HuH-7 (cell line): ENCODE measurements at regions not wholly inside any gene's neighbourhood (a gene's known extent, or its start where the extent isn't known, plus 50 kb on each side); places are given as distances from the start of the nearest gene placed in this dataset.

ENCODE experiments used
- DNase-seq: peaks from one replicate; pipeline ENCODE4 v3.0.0; 2011; ENCODE audit warnings: low spot score

DNA sequence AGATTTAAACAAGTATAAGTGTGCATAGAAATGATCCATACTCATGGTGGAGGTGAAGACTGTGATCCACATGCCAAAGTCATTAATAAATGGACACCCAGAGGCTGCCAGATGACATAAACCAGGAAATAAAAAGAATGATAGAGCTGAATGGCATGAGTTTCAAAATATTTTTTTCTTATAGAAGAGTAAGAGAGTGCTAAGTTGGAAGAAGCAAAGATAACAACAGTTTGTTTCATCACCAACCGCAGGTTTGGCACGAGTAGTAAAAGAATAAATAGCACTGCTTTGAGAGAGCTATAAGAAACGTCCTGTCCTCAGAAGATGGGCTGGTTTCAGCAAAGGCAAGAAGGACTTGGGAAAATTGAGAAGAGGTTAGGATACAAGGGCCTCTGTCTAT, 246.9 kb downstream of the UBE3D start:
- DNase-seq, result no peak

DNA sequence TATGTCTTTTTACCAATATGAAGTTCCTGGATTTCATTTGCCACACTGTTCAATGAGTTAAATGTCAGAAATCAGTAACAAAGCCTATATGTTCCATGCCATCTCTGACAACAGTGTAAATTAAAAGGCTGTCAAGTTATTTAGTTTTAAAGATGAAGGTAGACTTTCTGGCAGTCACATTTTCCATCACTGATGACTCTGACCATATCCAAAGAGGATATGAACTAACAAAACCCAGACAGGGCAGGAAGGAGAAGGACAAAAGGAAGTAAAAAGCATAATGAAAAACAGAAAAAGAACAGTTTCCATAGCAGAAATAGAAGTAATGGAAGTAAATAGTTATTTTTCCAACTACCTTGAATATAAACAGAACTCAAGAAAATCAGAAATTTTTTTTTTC, 242.3 kb downstream of the UBE3D start:
- DNase-seq, result no peak

DNA sequence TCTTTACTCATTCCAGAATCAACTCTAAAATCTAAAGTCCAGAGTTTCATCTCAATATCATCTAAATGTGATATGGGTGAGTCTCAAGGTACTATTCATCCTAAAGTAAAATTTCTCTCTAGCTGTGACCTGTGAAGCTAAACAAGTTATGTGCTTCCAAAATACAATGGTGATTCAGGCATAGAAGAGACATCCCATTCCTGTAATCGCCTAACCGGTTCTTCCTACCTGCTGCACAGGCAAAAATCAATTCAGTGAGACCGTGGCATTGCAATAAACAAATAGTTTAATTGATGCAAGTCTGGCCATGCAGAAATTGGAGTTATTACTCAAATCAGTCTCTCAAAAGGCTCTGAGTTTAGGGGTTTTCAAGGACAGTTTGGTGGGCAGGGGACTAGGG, 232.8 kb downstream of the UBE3D start:
- no peak for DNase-seq

DNA sequence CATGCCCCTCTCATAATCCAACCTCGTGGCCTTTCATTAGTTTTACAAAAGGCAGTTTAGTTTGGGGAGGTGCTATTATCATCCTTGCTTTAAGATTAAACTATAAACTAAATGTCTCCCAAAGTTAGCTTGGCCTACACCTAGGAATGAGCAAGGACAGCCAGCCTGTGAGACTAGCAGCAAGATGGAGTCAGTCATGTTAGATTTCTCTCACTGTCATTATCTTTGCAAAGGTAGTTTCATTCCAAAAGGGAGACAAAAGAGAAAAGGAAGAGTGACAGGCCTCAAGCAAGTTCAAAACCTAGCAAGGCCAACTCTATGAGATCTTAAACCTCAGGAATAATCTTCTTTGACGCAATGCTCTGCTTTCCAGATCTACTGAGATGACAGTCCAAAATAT, 232.2 kb downstream of the UBE3D start:
- no peak for DNase-seq

DNA sequence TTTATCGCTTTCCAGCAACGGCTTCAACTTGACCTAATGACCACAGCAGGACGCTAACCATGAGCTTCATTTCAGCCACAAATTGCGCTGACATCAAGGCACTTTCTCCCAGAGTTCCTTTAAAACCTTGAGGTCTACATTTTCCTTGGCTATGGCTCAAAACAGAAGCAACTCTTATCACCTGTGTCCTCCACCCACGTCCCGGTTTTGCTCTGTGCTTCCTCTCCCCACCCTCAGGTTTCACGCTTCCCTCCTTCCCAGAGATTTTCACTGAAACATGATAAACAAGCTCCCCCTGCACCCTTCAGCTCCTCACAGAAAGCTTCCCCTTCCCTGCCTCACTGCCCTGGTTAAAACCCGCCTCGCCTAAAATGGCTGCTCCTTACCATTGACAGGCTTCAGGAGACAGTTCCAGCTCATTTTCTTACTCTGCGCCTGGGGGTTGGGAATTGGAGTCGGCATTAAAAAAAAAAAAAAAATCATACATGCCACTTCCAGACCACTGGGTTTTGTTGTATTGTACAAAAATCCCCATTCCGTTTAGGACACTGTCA, 229.5 kb downstream of the UBE3D start:
- DNase-seq, result no peak

DNA sequence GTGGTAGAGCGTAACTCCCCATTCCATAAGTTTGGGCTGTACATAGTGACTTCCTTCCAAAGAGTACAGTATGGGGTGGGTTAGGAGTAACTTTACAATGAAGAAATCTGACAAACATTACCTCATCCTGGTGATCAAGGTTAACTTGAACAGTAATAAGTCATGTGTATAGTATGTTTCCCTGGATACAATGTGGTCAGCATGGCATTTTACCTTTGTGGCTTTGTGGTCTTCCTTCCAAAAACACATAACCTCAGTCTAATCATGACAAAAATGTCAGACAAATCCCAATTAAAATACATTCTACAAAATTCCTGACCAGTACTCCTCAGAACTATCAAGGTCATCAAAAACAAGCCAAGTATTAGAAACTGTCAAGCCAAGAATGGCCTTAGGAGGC, 225.1 kb downstream of the UBE3D start:
- DNase-seq, result no peak

DNA sequence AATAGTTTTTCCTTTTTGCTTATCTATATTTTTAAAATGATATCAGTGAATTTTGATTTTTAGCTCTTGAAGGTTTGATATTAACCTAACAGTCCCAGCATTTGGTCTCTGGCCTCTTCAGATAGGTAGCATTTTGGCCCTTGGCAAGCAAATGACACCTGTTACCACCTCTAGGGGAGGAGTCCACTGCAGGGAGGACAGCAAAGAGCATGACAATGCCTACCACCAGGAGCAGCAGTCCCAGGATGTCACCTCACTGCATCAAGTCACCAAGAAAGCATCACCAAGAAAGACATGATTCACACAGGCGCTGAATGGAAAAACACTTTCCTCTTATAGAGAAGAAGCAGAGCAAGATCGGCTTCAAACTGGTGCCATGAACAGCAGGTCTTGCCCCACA, 224.3 kb downstream of the UBE3D start:
- no peak for DNase-seq
